ENCODE measurements at regions not wholly inside any gene's neighbourhood (a gene's known extent, or its start where the extent isn't known, plus 50 kb on each side); places are given as distances from the start of the nearest gene placed in this dataset.

- TF ChIP-seq FOXK1 (CRISPR knock-in tag; IDR thresholded peaks at IDR 0.05): no peak
- TF ChIP-seq, protein P1, sequence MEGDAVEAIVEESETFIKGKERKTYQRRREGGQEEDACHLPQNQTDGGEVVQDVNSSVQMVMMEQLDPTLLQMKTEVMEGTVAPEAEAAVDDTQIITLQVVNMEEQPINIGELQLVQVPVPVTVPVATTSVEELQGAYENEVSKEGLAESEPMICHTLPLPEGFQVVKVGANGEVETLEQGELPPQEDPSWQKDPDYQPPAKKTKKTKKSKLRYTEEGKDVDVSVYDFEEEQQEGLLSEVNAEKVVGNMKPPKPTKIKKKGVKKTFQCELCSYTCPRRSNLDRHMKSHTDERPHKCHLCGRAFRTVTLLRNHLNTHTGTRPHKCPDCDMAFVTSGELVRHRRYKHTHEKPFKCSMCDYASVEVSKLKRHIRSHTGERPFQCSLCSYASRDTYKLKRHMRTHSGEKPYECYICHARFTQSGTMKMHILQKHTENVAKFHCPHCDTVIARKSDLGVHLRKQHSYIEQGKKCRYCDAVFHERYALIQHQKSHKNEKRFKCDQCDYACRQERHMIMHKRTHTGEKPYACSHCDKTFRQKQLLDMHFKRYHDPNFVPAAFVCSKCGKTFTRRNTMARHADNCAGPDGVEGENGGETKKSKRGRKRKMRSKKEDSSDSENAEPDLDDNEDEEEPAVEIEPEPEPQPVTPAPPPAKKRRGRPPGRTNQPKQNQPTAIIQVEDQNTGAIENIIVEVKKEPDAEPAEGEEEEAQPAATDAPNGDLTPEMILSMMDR (IDR thresholded peaks at IDR 0.05): no peak
- no peak for TF ChIP-seq NR1H2 (CRISPR knock-in tag; IDR thresholded peaks at IDR 0.05)
- TF ChIP-seq JUN (CRISPR knock-in tag; IDR thresholded peaks at IDR 0.05): no peak
- TF ChIP-seq NFYB (CRISPR knock-in tag; conservative IDR thresholded peaks at IDR 0.05; ENCODE audit: low read depth): no peak
- TF ChIP-seq ARID4B (CRISPR knock-in tag; IDR thresholded peaks at IDR 0.05; ENCODE audit: borderline replicate concordance): no peak
- no peak for TF ChIP-seq CREM (CRISPR knock-in tag; IDR thresholded peaks at IDR 0.05)
These were observed 95.6 kb upstream of the TPM1 start for GRCh38 chr15:62946940-62947339.
